Ishikawa (cell line): ENCODE measurements at regions not wholly inside any gene's neighbourhood (a gene's known extent, or its start where the extent isn't known, plus 50 kb on each side); places are given as distances from the start of the nearest gene placed in this dataset.

ENCODE experiments used
- CREB1 ChIP-seq: IDR thresholded peaks from 2 replicates; pipeline ENCODE4 v1.6.1; 2012; ENCODE audit warnings: low read depth
- EGR1 ChIP-seq: IDR thresholded peaks from 2 replicates; pipeline ENCODE4 v1.6.1; 2012
- EP300 ChIP-seq: IDR thresholded peaks from 2 replicates; pipeline ENCODE4 v1.6.1; 2012; ENCODE audit warnings: borderline replicate concordance
- FOXM1 ChIP-seq: IDR thresholded peaks from 2 replicates; pipeline ENCODE4 v1.6.1; 2012; ENCODE audit warnings: low read depth, borderline replicate concordance
- MAX ChIP-seq: IDR thresholded peaks from 2 replicates; pipeline ENCODE4 v1.6.1; 2012
- REST ChIP-seq: IDR thresholded peaks from 2 replicates; pipeline ENCODE4 v1.6.1; 2012; ENCODE audit warnings: low read depth, mild to moderate bottlenecking
- TAF1 ChIP-seq: IDR thresholded peaks from 2 replicates; pipeline ENCODE4 v1.6.1; 2012; ENCODE audit warnings: low read depth, mild to moderate bottlenecking
- TCF12 ChIP-seq: IDR thresholded peaks from 2 replicates; pipeline ENCODE4 v1.6.1; 2012; ENCODE audit warnings: low read depth
- TEAD4 ChIP-seq: IDR thresholded peaks from 2 replicates; pipeline ENCODE4 v1.6.1; 2012
- YY1 ChIP-seq: IDR thresholded peaks from 2 replicates; pipeline ENCODE4 v1.6.1; 2012; ENCODE audit warnings: low read depth

GRCh38 chr7:110400411-110400810 lies 690.5 kb upstream of the LRRN3 start:
- TF ChIP-seq MAX (no peak), FOXM1 (no peak), YY1 (no peak), EP300 (no peak), TEAD4 (no peak), TAF1 (no peak), TCF12 (no peak), EGR1 (no peak), REST (no peak), CREB1 (no peak)
